CD4-positive, alpha-beta memory T cell (primary cell): ENCODE measurements at regions not wholly inside any gene's neighbourhood (a gene's known extent, or its start where the extent isn't known, plus 50 kb on each side); places are given as distances from the start of the nearest gene placed in this dataset.

Experiments used
- CTCF ChIA-PET: fragments of 350-600 bp; sonication (Branson Sonifier 250); formaldehyde crosslinking; loops from one replicate; lab custom pipeline; 2021; ENCODE audit warnings: inconsistent platforms; ENCODE audit not compliant: partially characterized antibody; lab: Charles Lee
- POLR2A ChIA-PET: fragments of 350-600 bp; sonication (Branson Sonifier 250); formaldehyde crosslinking; loops from one replicate; lab custom pipeline; 2021; ENCODE audit not compliant: partially characterized antibody; lab: Charles Lee
- DNase-seq, 5 donors: peaks; one replicate each; pipeline versions ENCODE4 v3.0.0 to v3.0.0-alpha.2; 2020 to 2022; ENCODE audit warnings: mixed read lengths in 1 of 5
- H3K27ac ChIP-seq: one replicate; pipeline ENCODE4 v1.7.0; 2013; ENCODE audit warnings: low read depth, low read length
- H3K27me3 ChIP-seq: 2 replicates; pipeline ENCODE4 v1.7.0; 2013; ENCODE audit warnings: mild to moderate bottlenecking, low read length, moderate library complexity; ENCODE audit not compliant: insufficient read depth
- H3K36me3 ChIP-seq: 2 replicates; pipeline ENCODE4 v1.7.0; 2013; ENCODE audit warnings: mild to moderate bottlenecking, low read length, moderate library complexity; ENCODE audit not compliant: insufficient read depth
- H3K4me1 ChIP-seq: 2 replicates; pipeline ENCODE4 v1.7.0; 2013; ENCODE audit warnings: mild to moderate bottlenecking, low read length, moderate library complexity; ENCODE audit not compliant: insufficient read depth
- H3K4me3 ChIP-seq, 2 donors: one replicate each; pipeline ENCODE4 v1.7.0; 2013; ENCODE audit warnings: low read length in 2 of 2, mild to moderate bottlenecking in 1 of 2
- H3K9me3 ChIP-seq, 2 donors: one replicate each; pipeline ENCODE4 v1.7.0; 2013; ENCODE audit warnings: low read length in 2 of 2, control low read depth in 1 of 2; ENCODE audit not compliant: control insufficient read depth in 1 of 2
- H3K27ac Mint-ChIP-seq, 7 donors: one replicate each; pipeline ENCODE4 v1.8.0; 2020 to 2021; ENCODE audit warnings: mixed read lengths in 7 of 7, mild to moderate bottlenecking in 6 of 7, inconsistent platforms in 3 of 7, moderate library complexity in 3 of 7
- H3K27me3 Mint-ChIP-seq, 2 donors: one replicate each; pipeline ENCODE4 v1.8.0; 2020 to 2021; ENCODE audit warnings: mixed read lengths in 2 of 2
- H3K36me3 Mint-ChIP-seq, 2 donors: one replicate each; pipeline ENCODE4 v1.8.0; 2020 to 2021; ENCODE audit warnings: mixed read lengths in 2 of 2, inconsistent platforms in 1 of 2, mild to moderate bottlenecking in 1 of 2
- H3K4me1 Mint-ChIP-seq, 4 donors: one replicate each; pipeline ENCODE4 v1.8.0; 2020 to 2021; ENCODE audit warnings: mixed read lengths in 4 of 4, mild to moderate bottlenecking in 1 of 4
- H3K4me3 Mint-ChIP-seq, 8 donors: one replicate each; pipeline ENCODE4 v1.8.0; 2020 to 2021; ENCODE audit warnings: mixed read lengths in 8 of 8, mild to moderate bottlenecking in 7 of 8, moderate library complexity in 6 of 8, inconsistent platforms in 3 of 8
- H3K9me3 Mint-ChIP-seq, 8 donors: one replicate each; pipeline ENCODE4 v1.8.0; 2020 to 2021; ENCODE audit warnings: mixed read lengths in 8 of 8, mild to moderate bottlenecking in 5 of 8, inconsistent platforms in 3 of 8, moderate library complexity in 1 of 8
- intact Hi-C: fragments of 100-400 bp; cut with micrococcal nuclease; formaldehyde crosslinking; loops from one replicate; pipeline ENCODE4 v1.15.1; 2023

DNA sequence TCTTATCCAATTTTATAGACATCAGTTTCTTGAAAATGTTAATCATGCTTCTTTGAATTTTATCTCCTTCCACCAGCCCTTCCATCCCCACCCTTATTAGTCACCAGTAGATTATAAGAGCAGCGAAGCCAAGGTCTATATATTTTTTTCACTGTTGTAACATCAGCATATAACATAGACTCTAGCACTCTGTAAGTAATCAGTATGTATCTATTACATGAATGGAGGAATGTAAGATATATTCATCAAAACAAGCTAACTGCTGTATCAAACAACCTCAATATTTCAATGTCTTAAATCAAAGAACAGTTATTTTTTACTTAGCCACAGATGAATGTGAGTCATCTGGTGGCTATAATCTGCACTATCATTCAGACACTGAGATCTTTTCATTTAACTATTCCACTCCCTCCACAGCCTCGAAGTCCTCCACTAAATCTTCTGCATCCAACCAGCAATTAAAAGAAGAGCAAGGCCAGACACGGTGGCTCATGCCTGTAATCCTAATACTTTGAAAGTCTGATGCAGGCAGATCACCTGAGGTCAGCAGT lies 178.9 kb downstream of the CENPC start:
- ChIA-PET POLR2A (no interaction called here), CTCF (no interaction called here)
- H3K36me3 Mint-ChIP-seq = peaks cover 0 to 1% of the 10 kb centered on the region in 2 donors
- no peaks in the 10 kb centered on the region for H3K4me1 ChIP-seq
- H3K27ac Mint-ChIP-seq = no peak overlapping the region
- H3K27ac ChIP-seq = no peak overlapping the region
- peaks cover 7% of the 10 kb centered on the region in 2 donors for H3K27me3 Mint-ChIP-seq
- no peaks in the 10 kb centered on the region for H3K36me3 ChIP-seq
- no peak for DNase-seq
- no peak overlapping the region for H3K4me3 Mint-ChIP-seq
- no peaks in the 10 kb centered on the region for H3K9me3 ChIP-seq
- H3K4me1 Mint-ChIP-seq = no peaks in the 10 kb centered on the region
- intact Hi-C loops = no loop called here
- H3K9me3 Mint-ChIP-seq = peaks cover 0 to 14% (median 8%) of the 10 kb centered on the region in 8 donors
- H3K4me3 ChIP-seq = no peak overlapping the region
- H3K27me3 ChIP-seq = no peaks in the 10 kb centered on the region

- Mint-ChIP-seq H3K27me3 (peaks cover 6 to 7% of the 10 kb centered on the region in 2 donors), H3K4me1 (no peaks in the 10 kb centered on the region), H3K9me3 (peaks cover 0 to 19% (median 11%) of the 10 kb centered on the region in 8 donors), H3K36me3 (peaks cover 0 to 1% of the 10 kb centered on the region in 2 donors), H3K27ac (no peak overlapping the region), H3K4me3 (no peak overlapping the region)
- intact Hi-C loops = no loop called here
- no peak overlapping the region for H3K27ac ChIP-seq
- no peaks in the 10 kb centered on the region for H3K9me3 ChIP-seq
- CTCF ChIA-PET = interaction anchor here (0.6 kb wide), 1 partner anchor 19 kb away, joined by 5 read pairs; no protein-coding TSS in a partner anchor
- H3K27me3 ChIP-seq = no peaks in the 10 kb centered on the region
- no peak for DNase-seq
- no peak overlapping the region for H3K4me3 ChIP-seq
- H3K36me3 ChIP-seq = no peaks in the 10 kb centered on the region
- POLR2A ChIA-PET = no interaction called here
- no peaks in the 10 kb centered on the region for H3K4me1 ChIP-seq
Measured at GRCh38 chr4:67365661-67366245, 179.6 kb downstream of the CENPC start.

- Histone ChIP-seq H3K36me3 (no peaks in the 10 kb centered on the region), H3K4me3 (no peak overlapping the region), H3K9me3 (no peaks in the 10 kb centered on the region), H3K27ac (no peak overlapping the region), H3K27me3 (no peaks in the 10 kb centered on the region), H3K4me1 (no peaks in the 10 kb centered on the region)
- Mint-ChIP-seq H3K9me3 (peaks cover 0 to 8% (median 1%) of the 10 kb centered on the region in 8 donors), H3K4me1 (no peaks in the 10 kb centered on the region), H3K27ac (no peak overlapping the region), H3K4me3 (no peak overlapping the region), H3K36me3 (no peaks in the 10 kb centered on the region), H3K27me3 (peaks cover 1 to 3% of the 10 kb centered on the region in 2 donors)
- POLR2A ChIA-PET = no interaction called here
- intact Hi-C loops = no loop called here
- CTCF ChIA-PET = no interaction called here
- no peak for DNase-seq
Measured at GRCh38 chr4:67355806-67356205, 189.5 kb downstream of the CENPC start.

GRCh38 chr4:67346654-67347053 lies 198.6 kb downstream of the CENPC start:
- no peaks in the 10 kb centered on the region for H3K36me3 Mint-ChIP-seq
- no peaks in the 10 kb centered on the region for H3K27me3 ChIP-seq
- no peaks in the 10 kb centered on the region for H3K9me3 Mint-ChIP-seq
- peaks cover 3 to 4% of the 10 kb centered on the region in 2 donors for H3K27me3 Mint-ChIP-seq
- no peaks in the 10 kb centered on the region for H3K36me3 ChIP-seq
- no peaks in the 10 kb centered on the region for H3K4me1 ChIP-seq
- H3K4me3 ChIP-seq = no peak overlapping the region
- DNase-seq = no peak
- intact Hi-C loops = no loop called here
- H3K4me1 Mint-ChIP-seq = peaks cover 0 to 2% (median 0%) of the 10 kb centered on the region in 4 donors
- H3K27ac ChIP-seq = no peak overlapping the region
- no peaks in the 10 kb centered on the region for H3K9me3 ChIP-seq
- no peak overlapping the region for H3K27ac Mint-ChIP-seq
- H3K4me3 Mint-ChIP-seq = no peak overlapping the region
- POLR2A ChIA-PET = no interaction called here
- CTCF ChIA-PET = interaction anchor here (0.7 to 1.3 kb wide), 2 partner anchors 19 to 49 kb away, joined by 3 to 5 read pairs; no protein-coding TSS in a partner anchor

DNA sequence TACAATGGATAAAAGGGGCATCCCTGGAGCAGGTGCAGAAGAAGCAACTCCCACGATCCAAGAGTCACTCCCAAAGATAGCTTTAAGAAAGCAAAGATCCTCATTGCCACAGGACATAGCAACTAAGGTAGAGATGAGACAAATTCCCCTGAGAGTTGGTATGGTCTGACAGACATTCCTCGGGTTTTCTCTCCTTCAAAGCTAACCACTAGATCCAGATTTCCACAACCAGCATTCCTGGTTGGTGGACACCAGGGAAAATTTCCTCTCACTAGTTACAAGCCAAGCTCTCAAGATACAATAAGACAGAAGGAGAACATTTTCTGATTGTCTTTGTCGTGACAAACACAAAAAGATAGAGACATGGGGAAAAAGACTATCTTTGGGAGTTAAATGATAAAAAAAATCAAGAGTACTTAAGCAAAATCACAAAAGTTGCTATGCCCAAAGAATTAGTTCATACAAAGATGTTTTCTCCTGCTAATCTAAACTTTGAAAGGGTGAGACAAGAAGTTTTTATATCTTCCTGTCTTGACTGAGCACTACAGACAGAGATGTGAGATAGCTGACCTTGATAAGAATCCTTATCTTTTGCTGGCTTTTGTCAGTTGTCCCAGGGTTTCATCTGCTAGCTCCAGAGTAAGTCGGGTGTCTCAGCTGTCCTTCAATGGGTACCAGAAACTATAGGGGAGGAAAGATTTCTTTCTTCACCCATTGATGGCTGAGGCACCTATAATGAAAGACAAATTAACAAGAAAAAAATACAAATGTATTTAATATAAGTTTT lies 200.5 kb downstream of the CENPC start:
- Histone ChIP-seq H3K4me3 (no peak overlapping the region), H3K27ac (no peak overlapping the region), H3K27me3 (no peaks in the 10 kb centered on the region), H3K36me3 (no peaks in the 10 kb centered on the region), H3K4me1 (no peaks in the 10 kb centered on the region), H3K9me3 (no peaks in the 10 kb centered on the region)
- Mint-ChIP-seq H3K4me1 (peaks cover 0 to 2% (median 0%) of the 10 kb centered on the region in 4 donors), H3K9me3 (no peaks in the 10 kb centered on the region), H3K4me3 (no peak overlapping the region), H3K27me3 (peaks cover 3 to 4% of the 10 kb centered on the region in 2 donors), H3K27ac (no peak overlapping the region), H3K36me3 (no peaks in the 10 kb centered on the region)
- ChIA-PET POLR2A (no interaction called here), CTCF (no interaction called here)
- no peak for DNase-seq
- intact Hi-C loops = no loop called here

DNA sequence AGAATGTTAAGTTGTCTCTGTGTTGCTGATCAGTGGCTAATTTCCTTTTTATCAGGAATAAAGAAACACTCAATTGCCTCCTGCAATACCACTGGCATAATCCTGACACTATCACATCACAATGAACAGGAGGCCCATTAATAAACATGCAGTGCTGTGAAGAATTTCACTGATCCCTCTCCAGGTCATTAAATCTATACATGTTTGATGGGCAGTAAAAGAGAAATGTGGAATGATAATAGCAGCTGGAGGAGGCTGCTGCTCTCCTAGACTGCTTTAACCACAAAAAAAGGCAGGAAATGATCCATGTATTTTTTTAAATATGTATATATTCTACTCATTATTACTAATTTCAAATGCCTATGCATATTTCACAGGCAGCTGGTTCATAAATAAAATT lies 202.1 kb downstream of the CENPC start:
- Histone ChIP-seq H3K9me3 (no peaks in the 10 kb centered on the region), H3K27me3 (no peaks in the 10 kb centered on the region), H3K4me3 (no peak overlapping the region), H3K36me3 (no peaks in the 10 kb centered on the region), H3K4me1 (no peaks in the 10 kb centered on the region), H3K27ac (no peak overlapping the region)
- no peaks in the 10 kb centered on the region for H3K9me3 Mint-ChIP-seq
- no peak overlapping the region for H3K27ac Mint-ChIP-seq
- no peak for DNase-seq
- intact Hi-C loops = no loop called here
- H3K27me3 Mint-ChIP-seq = peaks cover 4 to 7% of the 10 kb centered on the region in 2 donors
- no peak overlapping the region for H3K4me3 Mint-ChIP-seq
- ChIA-PET POLR2A (no interaction called here), CTCF (no interaction called here)
- peaks cover 0 to 2% (median 0%) of the 10 kb centered on the region in 4 donors for H3K4me1 Mint-ChIP-seq
- H3K36me3 Mint-ChIP-seq = no peaks in the 10 kb centered on the region

GRCh38 chr4:67342291-67342690 lies 203.0 kb downstream of the CENPC start:
- Histone ChIP-seq H3K4me1 (no peaks in the 10 kb centered on the region), H3K27ac (no peak overlapping the region), H3K27me3 (no peaks in the 10 kb centered on the region), H3K36me3 (no peaks in the 10 kb centered on the region), H3K4me3 (no peak overlapping the region), H3K9me3 (no peaks in the 10 kb centered on the region)
- Mint-ChIP-seq H3K4me1 (peaks cover 0 to 2% (median 0%) of the 10 kb centered on the region in 4 donors), H3K36me3 (no peaks in the 10 kb centered on the region), H3K9me3 (no peaks in the 10 kb centered on the region), H3K27me3 (peaks cover 4 to 7% of the 10 kb centered on the region in 2 donors), H3K4me3 (no peak overlapping the region), H3K27ac (no peak overlapping the region)
- intact Hi-C loops = no loop called here
- DNase-seq = no peak
- ChIA-PET POLR2A (no interaction called here), CTCF (no interaction called here)
